WTC11 (cell line): ENCODE measurements at regions not wholly inside any gene's neighbourhood (a gene's known extent, or its start where the extent isn't known, plus 50 kb on each side); places are given as distances from the start of the nearest gene placed in this dataset.

ENCODE experiments used
- ATF6 ChIP-seq: sonication (generic); formaldehyde crosslinking; IDR thresholded peaks from 2 replicates; pipeline ENCODE4 v1.8.1; 2023; ENCODE audit warnings: mild to moderate bottlenecking, missing genetic modification reagents
- CBFB ChIP-seq: sonication (generic); formaldehyde crosslinking; IDR thresholded peaks from 2 replicates; pipeline ENCODE4 v1.8.1; 2022; ENCODE audit warnings: mild to moderate bottlenecking, low read depth, missing genetic modification reagents
- CREB1 ChIP-seq: sonication (generic); formaldehyde crosslinking; IDR thresholded peaks from 2 replicates; pipeline ENCODE4 v1.8.0; 2023; ENCODE audit warnings: mild to moderate bottlenecking, missing genetic modification reagents
- CTCF ChIP-seq: fragments of 200-600 bp; IDR thresholded peaks from 2 replicates; pipeline ENCODE4 v1.8.0; 2022; ENCODE audit warnings: antibody characterized with exemption
- FOXJ3 ChIP-seq: sonication (generic); formaldehyde crosslinking; IDR thresholded peaks from 2 replicates; pipeline ENCODE4 v1.9.0; 2021; ENCODE audit warnings: missing genetic modification reagents, mild to moderate bottlenecking, borderline replicate concordance
- GABPB1 ChIP-seq: sonication (generic); formaldehyde crosslinking; IDR thresholded peaks from 2 replicates; pipeline ENCODE4 v1.8.1; 2023; ENCODE audit warnings: mild to moderate bottlenecking, missing genetic modification reagents
- NFYB ChIP-seq: sonication (generic); formaldehyde crosslinking; conservative IDR thresholded peaks from 2 replicates; pipeline ENCODE4 v1.8.0; 2022; ENCODE audit warnings: low read depth, missing genetic modification reagents
- ZNF317 ChIP-seq: sonication (generic); formaldehyde crosslinking; IDR thresholded peaks from 2 replicates; pipeline ENCODE4 v1.8.1; 2023; ENCODE audit warnings: low read depth, mild to moderate bottlenecking, moderate library complexity, missing genetic modification reagents, borderline replicate concordance
- TF ChIP-seq, protein P1 (sequence below): sonication (generic); formaldehyde crosslinking; IDR thresholded peaks from 2 replicates; pipeline ENCODE4 v1.8.1; 2022; ENCODE audit warnings: low read depth, mild to moderate bottlenecking, moderate library complexity, missing genetic modification reagents, borderline replicate concordance
- TF ChIP-seq, protein P2 (sequence below): sonication (generic); formaldehyde crosslinking; IDR thresholded peaks from 2 replicates; pipeline ENCODE4 v1.8.1; 2023; ENCODE audit warnings: mild to moderate bottlenecking, moderate library complexity, missing genetic modification reagents

DNA sequence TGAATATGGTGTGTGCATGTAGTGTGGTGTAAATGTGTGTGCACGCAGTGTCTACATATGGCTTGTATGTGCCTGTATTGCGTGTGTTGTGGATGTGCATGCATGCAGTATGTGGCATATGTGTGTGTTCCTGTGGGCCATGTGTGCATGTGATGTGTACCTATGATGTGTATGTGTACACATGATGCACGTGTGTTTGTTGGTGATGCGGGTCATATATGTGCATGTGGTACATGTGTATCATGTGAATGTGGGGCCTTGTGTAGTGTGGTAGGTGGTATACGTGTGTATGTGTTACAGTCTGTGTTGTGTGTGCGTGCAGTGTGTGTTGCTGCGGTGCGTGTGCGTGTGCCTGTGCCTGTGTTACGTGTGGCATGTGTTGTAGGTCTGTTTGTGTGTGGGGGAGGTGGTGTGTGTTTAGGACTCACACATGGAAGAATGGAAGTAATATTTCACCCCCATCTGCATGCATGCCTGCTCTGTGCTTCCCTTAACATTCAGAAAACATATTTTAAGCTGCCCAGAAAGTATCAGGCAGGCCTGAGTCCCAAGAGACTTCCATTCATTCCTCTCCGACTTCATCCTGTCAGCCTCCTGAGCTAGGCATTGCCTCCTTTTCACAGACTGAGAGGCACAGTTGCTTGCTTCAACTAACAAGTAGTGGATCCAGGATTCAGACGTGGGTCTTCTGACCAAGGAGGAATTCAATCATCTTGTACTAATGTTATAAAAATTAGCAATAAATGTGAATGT lies 55.4 kb upstream of the RUFY1 start:
- no peak for TF ChIP-seq CTCF
- no peak for TF ChIP-seq FOXJ3
- no peak for TF ChIP-seq NFYB
- TF ChIP-seq, protein P1, sequence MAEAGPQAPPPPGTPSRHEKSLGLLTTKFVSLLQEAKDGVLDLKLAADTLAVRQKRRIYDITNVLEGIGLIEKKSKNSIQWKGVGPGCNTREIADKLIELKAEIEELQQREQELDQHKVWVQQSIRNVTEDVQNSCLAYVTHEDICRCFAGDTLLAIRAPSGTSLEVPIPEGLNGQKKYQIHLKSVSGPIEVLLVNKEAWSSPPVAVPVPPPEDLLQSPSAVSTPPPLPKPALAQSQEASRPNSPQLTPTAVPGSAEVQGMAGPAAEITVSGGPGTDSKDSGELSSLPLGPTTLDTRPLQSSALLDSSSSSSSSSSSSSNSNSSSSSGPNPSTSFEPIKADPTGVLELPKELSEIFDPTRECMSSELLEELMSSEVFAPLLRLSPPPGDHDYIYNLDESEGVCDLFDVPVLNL (CRISPR knock-in tag): no peak
- TF ChIP-seq CBFB (CRISPR knock-in tag): no peak
- TF ChIP-seq ATF6 (CRISPR knock-in tag): no peak
- no peak for TF ChIP-seq CREB1 (CRISPR knock-in tag)
- no peak for TF ChIP-seq ZNF317
- no peak for TF ChIP-seq GABPB1
- TF ChIP-seq, protein P2, sequence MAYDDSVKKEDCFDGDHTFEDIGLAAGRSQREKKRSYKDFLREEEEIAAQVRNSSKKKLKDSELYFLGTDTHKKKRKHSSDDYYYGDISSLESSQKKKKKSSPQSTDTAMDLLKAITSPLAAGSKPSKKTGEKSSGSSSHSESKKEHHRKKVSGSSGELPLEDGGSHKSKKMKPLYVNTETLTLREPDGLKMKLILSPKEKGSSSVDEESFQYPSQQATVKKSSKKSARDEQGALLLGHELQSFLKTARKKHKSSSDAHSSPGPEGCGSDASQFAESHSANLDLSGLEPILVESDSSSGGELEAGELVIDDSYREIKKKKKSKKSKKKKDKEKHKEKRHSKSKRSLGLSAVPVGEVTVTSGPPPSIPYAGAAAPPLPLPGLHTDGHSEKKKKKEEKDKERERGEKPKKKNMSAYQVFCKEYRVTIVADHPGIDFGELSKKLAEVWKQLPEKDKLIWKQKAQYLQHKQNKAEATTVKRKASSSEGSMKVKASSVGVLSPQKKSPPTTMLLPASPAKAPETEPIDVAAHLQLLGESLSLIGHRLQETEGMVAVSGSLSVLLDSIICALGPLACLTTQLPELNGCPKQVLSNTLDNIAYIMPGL (CRISPR knock-in tag): no peak
